NCI-H226 (cell line): ENCODE measurements at regions not wholly inside any gene's neighbourhood (a gene's known extent, or its start where the extent isn't known, plus 50 kb on each side); places are given as distances from the start of the nearest gene placed in this dataset.

Experiments used
- DNase-seq: peaks from one replicate; pipeline ENCODE4 v3.0.0-alpha.2; 2015

- DNase-seq, result no peak
These were observed 358.9 kb downstream of the GPAT3 start for GRCh38 chr4:83894831-83895230.

DNA sequence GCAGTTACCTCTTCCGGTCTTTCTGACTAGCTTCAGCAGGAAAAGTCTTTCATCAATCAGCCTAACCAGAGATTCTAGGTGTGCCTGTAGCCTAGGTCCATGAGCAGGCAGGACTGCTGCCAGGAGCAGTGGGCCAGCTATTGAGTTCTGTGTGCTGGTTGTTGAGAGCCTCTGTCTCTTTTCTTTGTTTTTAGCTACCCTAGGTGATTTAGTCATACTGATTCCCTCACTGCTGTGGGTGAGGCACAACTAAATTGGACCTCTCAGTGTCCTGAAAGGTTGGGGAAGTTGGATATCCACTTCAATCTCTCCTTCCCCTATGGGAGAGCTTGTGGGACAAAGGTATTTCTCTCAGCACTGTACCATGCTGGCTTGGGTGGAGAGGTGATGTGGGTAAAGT lies 354.9 kb downstream of the GPAT3 start:
- peak; percentile 20 for DNase-seq

DNA sequence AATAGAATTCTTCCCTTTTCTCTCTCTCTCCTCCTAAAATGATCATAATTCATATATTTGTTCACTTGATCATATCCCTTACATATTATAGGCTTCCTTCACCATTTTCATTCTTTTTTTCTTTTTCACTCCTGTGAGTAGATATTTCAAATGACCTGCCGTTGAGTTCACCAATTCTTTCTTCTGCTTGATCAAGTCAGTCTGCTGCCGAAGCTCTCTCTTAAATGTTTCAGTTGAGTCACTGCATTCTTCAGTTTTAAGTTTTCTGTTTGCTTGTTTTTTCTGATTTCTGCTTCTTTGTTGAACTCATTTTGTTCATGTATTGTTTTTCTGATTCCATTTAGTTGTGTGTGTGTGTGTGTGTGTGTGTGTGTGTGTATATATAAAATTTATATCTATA lies 354.3 kb downstream of the GPAT3 start:
- DNase-seq, result no peak

DNA sequence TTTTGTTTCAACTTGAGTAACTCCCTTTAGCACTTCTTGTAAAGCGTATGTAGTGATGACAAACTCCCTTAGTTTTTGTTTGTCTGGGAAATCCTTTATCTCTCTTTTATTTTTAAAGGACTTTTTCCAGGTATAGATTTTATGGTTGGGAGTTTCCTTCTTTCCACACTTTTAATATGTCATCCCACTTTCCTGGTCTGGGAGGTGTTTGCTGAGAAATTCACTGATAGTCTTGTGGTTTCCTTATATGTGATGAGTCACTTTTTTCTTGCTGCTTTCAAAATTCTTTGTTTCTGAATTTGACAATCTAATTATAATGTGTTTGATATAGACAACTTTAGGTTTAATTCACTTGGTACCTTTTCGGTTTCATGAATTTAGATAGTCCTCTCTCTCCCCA lies 353.9 kb downstream of the GPAT3 start:
- DNase-seq, result peak; percentile 76

- DNase-seq, result no peak
These were observed 349.6 kb downstream of the GPAT3 start for GRCh38 chr4:83885256-83886182.

GRCh38 chr4:83876047-83876446 lies 340.1 kb downstream of the GPAT3 start:
- peak; percentile 21 for DNase-seq

- DNase-seq, result no peak
These were observed 339.5 kb downstream of the GPAT3 start for GRCh38 chr4:83875437-83875836.

GRCh38 chr4:83873996-83874395 lies 338.1 kb downstream of the GPAT3 start:
- DNase-seq, result no peak

DNA sequence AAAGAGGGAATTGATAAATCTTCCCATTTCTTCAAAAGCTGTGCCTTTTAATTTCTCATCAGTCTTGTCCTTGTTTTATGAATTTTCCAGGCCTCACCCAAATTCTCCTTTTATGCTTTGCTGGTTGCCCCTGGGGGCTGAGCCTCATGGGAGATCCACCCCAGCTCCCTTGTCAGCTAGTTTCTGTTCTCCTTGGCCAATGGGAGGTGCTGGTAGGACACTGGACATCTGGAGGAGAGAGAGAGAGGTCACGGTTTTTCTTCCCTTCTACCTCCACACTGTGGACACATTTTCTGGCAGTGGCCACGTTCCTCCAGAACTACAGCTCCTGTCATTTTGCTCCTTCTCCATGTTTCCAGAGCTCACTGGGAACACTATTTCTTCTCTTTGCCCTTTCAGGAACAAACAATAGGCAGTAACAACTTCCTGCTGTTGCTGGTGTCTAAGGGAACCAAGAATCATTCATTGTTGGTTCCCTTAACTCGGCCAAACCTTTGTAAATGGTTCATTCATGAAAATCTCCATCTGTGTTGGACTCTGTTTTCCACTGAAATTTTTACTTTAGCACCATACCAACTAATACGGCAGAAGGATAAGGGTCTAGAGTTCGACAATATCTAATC lies 334.5 kb downstream of the GPAT3 start:
- DNase-seq, result no peak

DNA sequence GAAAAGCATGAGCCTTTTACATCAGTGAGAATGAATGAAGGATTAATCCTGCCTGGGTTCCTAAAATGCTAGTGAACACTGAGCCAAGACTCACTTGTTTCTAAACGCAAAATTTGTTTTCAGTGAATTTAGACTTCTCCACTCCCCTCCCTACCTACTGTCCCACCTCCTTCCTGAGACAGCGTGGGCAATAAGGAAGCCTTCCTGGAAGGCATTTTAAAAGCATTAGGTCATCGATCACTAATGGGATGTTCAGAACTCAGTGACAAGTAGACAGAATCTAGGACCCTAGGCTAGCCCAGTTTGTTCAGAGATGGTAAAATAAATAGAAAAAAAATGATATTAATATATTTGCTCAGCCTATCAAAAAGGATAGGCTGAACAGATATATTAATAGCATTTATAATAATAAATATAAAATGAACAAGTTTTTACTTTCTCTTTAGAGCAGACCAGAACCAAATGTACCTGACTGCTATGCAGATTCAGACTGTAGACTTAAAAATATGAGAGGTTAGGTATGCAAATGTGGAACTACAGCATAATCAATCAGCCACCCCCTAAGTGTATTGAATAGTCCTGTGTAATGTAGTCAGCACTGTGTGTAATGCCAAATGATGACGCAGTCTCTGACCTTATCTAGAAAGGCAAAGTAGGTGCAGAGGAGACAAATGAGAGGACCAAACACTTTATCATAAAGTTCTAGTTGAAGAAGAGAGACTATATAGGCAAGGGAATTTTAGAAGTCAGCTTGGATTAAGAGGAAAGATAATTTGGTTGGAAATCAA lies 331.1 kb downstream of the GPAT3 start:
- no peak for DNase-seq

- no peak for DNase-seq
These were observed 329.7 kb downstream of the GPAT3 start for GRCh38 chr4:83865417-83866150.

DNA sequence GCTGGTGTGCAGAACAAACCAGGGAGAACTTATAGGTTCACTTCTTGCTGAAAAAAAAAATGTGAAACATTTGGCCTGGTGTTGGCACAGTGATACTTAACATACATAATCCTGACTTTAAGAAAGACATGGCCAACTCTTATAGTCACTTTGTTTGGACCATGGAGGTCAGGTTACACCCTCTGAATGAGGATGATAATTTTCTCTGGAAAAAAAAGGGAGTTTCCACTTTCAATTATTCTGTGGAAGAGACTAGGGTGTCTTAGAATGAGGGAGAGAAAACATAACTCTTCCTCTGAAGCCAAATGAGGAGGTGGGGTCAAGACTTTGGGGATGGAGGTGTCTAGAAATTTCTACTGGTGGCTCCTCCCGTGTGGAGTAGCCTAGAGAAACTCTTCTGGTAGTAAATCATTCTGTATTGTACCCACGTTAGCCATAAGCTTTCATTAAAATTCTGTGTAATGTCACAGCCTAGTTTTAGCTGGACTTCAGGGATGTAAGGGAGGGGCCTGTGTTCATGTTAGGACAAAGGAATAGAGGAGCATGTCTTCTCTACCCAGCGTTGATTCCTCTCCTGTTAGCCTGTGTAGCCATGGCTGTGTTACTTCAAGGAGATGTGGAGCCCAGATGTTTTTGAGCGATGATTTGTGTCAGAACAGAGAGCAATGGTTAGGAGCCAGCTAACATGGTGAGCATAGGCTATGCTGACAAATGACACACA lies 328.3 kb downstream of the GPAT3 start:
- DNase-seq, result no peak

- no peak for DNase-seq
These were observed 326.6 kb downstream of the GPAT3 start for GRCh38 chr4:83862471-83862870.

DNA sequence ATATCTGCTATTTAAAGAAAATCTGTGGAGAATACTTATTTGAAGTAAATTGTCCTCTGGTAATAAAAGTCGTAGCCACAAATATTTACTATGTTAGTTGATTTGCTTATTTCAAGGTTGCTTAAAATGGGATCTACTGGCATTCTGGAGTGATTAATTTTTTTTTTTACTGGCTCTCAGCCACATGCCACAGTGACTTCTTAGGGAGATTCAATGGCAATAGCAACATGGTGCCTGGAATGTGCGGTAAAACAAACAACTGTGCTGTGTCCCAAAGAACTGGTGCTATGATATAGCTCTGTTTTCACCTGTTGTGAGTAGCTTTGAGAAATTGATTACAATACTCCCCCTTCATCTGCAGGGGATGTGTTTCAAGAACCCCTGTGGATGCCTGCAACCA lies 324.3 kb downstream of the GPAT3 start:
- no peak for DNase-seq

GRCh38 chr4:83858131-83858530 lies 322.2 kb downstream of the GPAT3 start:
- no peak for DNase-seq

GRCh38 chr4:83855044-83855443 lies 319.1 kb downstream of the GPAT3 start:
- peak; percentile 96 for DNase-seq

GRCh38 chr4:83852085-83852451 lies 316.2 kb downstream of the GPAT3 start:
- peak; percentile 69 for DNase-seq

DNA sequence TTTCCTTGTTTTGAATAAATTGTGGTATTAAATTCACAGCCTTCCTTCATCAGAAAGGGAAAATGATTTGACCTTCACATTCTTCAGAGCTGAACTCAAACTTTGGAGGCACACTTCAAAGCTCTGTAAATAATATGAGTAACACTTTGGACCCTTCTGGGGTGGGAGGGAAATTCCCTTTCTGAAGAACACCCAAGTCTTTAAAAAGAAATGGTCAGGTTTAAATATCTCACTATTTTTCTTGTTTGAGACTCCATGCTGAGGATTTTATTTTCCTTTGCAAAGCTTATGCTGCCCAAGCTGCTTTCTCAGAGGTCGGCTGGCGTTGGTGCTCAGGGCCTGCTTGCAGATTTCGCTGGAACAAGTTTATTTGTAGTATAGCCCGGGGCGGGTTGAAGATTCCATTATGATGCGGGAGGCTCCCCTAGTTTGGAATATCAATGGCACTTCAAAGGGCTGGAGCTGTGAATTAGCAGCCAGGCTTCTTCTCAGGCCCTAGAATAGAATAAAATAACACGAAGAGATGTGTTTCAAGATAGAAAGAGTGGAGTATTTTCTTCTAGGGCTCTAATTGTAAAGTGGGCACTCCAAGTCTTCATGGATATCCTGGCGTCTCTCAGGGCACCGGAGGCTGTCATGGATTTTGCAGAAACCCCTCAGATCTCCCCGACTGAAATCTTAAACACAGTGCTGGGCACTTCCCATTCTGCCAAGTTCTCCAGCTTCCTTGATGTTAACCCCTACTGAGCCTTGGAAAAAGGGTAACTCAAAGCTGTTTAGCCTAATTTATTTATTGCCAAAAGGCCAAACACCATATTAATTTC lies 315.6 kb downstream of the GPAT3 start:
- peak; percentile 62 for DNase-seq

- no peak for DNase-seq
These were observed 314.5 kb downstream of the GPAT3 start for GRCh38 chr4:83850435-83850834.

DNA sequence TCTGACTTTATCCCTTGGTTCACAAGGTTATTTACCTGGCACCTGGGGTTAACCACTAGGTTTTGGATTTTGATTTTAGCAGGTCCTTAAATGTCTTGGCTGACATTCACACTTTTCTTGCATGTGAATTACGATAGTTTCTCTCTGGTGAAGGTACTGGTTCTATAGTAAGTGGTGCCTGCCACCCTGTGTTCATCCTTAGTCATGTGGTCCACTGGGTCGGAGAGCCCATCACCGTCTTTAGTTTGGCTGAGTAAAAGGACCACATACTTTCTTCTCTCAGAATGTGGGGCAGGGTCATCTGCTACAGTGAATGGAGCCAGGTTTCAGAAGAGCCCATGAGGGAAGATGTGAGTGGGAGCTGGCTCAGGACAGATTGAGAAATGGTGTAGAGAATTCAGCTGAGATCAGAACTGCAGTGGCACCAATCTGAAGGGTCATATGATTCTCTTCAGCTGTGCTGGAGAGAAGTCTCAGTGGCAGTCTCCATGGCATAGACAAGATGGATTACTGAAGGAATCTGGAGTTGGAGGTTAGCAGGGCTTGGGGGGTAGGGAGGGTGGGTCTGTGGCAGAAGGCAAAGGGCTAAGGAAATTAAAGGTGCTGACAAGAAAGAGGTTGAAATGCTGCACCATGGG lies 310.4 kb downstream of the GPAT3 start:
- no peak for DNase-seq

DNA sequence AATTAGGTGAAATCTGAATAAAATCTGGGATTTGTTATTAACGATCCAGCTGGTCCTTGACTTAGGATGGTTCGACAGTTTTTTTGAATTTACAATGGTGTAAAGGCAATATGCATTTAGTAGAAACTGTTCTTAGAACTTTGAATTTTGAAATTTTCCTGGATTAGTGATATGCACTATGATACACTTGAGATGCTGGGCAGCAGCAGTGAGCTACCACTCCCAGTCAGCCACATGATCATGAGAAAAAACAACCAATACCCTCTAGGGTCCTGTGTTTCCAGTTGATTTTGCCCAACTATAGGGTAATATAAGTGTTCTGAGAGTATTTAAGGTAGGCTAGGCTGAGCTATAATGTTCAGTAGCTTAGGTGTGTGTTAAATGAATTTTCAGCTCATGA lies 303.7 kb downstream of the GPAT3 start:
- no peak for DNase-seq
